ENCODE measurements at regions not wholly inside any gene's neighbourhood (a gene's known extent, or its start where the extent isn't known, plus 50 kb on each side); places are given as distances from the start of the nearest gene placed in this dataset.
A peak's percentile ranks its signal among the peaks of the same experiment; 100 is the strongest.

DNA sequence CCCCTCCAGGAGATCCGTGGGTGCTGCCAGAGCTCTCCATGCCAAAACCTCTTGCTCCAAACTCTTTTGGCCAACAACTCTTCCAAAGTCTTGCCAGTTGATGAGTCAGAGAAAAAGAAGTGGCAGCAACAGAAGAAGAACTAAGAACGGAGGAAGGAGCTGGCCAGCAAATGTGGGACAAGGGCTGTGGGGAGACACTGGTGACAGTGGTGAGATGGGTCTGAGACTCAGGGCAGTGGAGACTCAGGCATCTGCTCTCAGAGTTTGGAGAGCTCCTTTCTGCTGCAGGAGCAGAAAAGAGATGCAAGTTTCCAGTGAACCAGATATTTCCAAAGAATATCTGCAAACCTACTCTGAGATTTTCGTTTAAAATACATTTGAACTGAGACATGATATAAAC lies 92.3 kb upstream of the SEMA6A start:
- Histone ChIP-seq H3K27ac (ENCODE audit: control insufficient read depth, insufficient read depth) (no peak overlapping the region), H3K4me2 (ENCODE audit: control insufficient read depth, insufficient read depth) (no peak overlapping the region), H3K9me3 (replicated peaks; ENCODE audit: control insufficient read depth, insufficient read depth, low read length) (peaks cover 6% of the 10 kb centered on the region; the same call in 2 of the 3 replicates), H3K79me2 (ENCODE audit: control insufficient read depth, insufficient read depth, low read length) (no peaks in the 10 kb centered on the region), H3K4me3 (no peak overlapping the region), H3K27me3 (replicated peaks in 1 of 2; ENCODE audit: control insufficient read depth in 2 of 2, insufficient read depth in 2 of 2, low read length in 1 of 2) (no peaks in the 10 kb centered on the region), H2AFZ (ENCODE audit: control insufficient read depth, low read depth, low read length) (no peak overlapping the region), H3K4me1 (ENCODE audit: control insufficient read depth, insufficient read depth, low read length) (peaks cover 19% of the 10 kb centered on the region; the same call in 1 of the 2 replicates), H3K36me3 (ENCODE audit: control insufficient read depth in 2 of 2, insufficient read depth in 2 of 2, low read length in 1 of 2) (no peaks in the 10 kb centered on the region), H4K20me1 (ENCODE audit: control insufficient read depth, insufficient read depth) (no peaks in the 10 kb centered on the region), H3K9ac (ENCODE audit: control insufficient read depth, insufficient read depth, low read length) (no peak overlapping the region)
- TF ChIP-seq, protein P1, sequence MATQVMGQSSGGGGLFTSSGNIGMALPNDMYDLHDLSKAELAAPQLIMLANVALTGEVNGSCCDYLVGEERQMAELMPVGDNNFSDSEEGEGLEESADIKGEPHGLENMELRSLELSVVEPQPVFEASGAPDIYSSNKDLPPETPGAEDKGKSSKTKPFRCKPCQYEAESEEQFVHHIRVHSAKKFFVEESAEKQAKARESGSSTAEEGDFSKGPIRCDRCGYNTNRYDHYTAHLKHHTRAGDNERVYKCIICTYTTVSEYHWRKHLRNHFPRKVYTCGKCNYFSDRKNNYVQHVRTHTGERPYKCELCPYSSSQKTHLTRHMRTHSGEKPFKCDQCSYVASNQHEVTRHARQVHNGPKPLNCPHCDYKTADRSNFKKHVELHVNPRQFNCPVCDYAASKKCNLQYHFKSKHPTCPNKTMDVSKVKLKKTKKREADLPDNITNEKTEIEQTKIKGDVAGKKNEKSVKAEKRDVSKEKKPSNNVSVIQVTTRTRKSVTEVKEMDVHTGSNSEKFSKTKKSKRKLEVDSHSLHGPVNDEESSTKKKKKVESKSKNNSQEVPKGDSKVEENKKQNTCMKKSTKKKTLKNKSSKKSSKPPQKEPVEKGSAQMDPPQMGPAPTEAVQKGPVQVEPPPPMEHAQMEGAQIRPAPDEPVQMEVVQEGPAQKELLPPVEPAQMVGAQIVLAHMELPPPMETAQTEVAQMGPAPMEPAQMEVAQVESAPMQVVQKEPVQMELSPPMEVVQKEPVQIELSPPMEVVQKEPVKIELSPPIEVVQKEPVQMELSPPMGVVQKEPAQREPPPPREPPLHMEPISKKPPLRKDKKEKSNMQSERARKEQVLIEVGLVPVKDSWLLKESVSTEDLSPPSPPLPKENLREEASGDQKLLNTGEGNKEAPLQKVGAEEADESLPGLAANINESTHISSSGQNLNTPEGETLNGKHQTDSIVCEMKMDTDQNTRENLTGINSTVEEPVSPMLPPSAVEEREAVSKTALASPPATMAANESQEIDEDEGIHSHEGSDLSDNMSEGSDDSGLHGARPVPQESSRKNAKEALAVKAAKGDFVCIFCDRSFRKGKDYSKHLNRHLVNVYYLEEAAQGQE (IDR thresholded peaks at IDR 0.05; ENCODE audit: low read depth, low read length) = peak; percentile 38; the same call in 1 of the 2 replicates
- TF ChIP-seq MTA3 (IDR thresholded peaks at IDR 0.05; ENCODE audit: borderline replicate concordance, low read length) = no peak
- intact Hi-C loops (cut with micrococcal nuclease; ENCODE audit: unreplicated experiment) = no loop called here
- ChIA-PET POLR2A (interaction anchor here (0.8 to 1.5 kb wide), 4 partner anchors 10 to 98 kb away, joined by 3 read pairs; no protein-coding TSS in a partner anchor), CTCF (interaction anchor here (0.7 to 2.8 kb wide), 7 partner anchors 8 to 91 kb away, joined by 3 to 14 read pairs (median 4); partner anchors contain the start of gene SEMA6A), SMC1A (ENCODE audit: uncharacterized antibody, unreplicated experiment) (interaction anchor here (0.9 to 19.1 kb wide), 13 partner anchors 10 to 98 kb away, joined by 3 to 394 read pairs (median 7); partner anchors contain the start of gene SEMA6A), RAD21 (ENCODE audit: unreplicated experiment) (interaction anchor here (0.6 to 11.9 kb wide), 9 partner anchors 8 to 100 kb away, joined by 3 to 179 read pairs (median 16); partner anchors contain the start of gene SEMA6A)
- BruUV-seq (replicated peaks) = no TSS peak
- no peak for ATAC-seq
- in situ Hi-C loops (cut with MboI) = no loop called here
- 49% methylated on average over 3 of the region's 3 CpGs for WGBS (ENCODE audit: insufficient coverage, insufficient replicate concordance, low lambda C conversion rate, missing lambda C conversion rate)
- no peak for FAIRE-seq
- DNase-seq (ENCODE audit: low read depth, low spot score) = no peak

DNA sequence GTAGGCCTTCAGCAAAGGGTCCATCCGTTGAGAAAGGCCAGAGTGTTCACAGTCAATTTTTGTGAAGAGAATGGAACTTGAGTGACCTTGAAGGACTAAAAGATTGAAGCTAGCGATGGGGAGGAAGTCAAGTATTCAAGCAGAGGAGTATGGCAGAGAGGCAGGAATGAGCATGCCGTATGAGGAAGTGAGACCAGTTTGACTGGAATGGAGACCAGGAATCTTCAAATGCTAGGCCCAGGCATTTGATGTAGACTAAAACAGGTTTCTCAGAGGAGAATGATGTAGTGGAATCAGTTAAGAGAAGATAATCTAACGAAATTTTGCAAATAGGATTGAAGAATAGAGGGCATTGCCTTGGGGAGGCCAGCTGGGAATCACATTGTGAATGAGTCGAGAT lies 90.4 kb upstream of the SEMA6A start:
- POLR2A ChIA-PET = interaction anchor here (1.6 kb wide), 1 partner anchor 16 kb away, joined by 3 read pairs; no protein-coding TSS in a partner anchor
- in situ Hi-C loops (cut with MboI) = no loop called here
- peaks cover under 1% of the 10 kb centered on the region; the same call in 1 of the 2 replicates for H3K4me1 ChIP-seq (ENCODE audit: control insufficient read depth, insufficient read depth, low read length)
- TF ChIP-seq BRCA1 (IDR thresholded peaks at IDR 0.05; ENCODE audit: low read depth, low read length) = no peak
- TF ChIP-seq SP1 (IDR thresholded peaks at IDR 0.05; ENCODE audit: low read depth, low read length) = no peak
- TF ChIP-seq, protein P2, sequence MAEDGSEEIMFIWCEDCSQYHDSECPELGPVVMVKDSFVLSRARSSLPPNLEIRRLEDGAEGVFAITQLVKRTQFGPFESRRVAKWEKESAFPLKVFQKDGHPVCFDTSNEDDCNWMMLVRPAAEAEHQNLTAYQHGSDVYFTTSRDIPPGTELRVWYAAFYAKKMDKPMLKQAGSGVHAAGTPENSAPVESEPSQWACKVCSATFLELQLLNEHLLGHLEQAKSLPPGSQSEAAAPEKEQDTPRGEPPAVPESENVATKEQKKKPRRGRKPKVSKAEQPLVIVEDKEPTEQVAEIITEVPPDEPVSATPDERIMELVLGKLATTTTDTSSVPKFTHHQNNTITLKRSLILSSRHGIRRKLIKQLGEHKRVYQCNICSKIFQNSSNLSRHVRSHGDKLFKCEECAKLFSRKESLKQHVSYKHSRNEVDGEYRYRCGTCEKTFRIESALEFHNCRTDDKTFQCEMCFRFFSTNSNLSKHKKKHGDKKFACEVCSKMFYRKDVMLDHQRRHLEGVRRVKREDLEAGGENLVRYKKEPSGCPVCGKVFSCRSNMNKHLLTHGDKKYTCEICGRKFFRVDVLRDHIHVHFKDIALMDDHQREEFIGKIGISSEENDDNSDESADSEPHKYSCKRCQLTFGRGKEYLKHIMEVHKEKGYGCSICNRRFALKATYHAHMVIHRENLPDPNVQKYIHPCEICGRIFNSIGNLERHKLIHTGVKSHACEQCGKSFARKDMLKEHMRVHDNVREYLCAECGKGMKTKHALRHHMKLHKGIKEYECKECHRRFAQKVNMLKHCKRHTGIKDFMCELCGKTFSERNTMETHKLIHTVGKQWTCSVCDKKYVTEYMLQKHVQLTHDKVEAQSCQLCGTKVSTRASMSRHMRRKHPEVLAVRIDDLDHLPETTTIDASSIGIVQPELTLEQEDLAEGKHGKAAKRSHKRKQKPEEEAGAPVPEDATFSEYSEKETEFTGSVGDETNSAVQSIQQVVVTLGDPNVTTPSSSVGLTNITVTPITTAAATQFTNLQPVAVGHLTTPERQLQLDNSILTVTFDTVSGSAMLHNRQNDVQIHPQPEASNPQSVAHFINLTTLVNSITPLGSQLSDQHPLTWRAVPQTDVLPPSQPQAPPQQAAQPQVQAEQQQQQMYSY (CRISPR knock-in tag; IDR thresholded peaks at IDR 0.05) = no peak
- no peak for TF ChIP-seq NBN (IDR thresholded peaks at IDR 0.05)

More for the DNA sequence above, 90.4 kb upstream of the SEMA6A start:
- Histone ChIP-seq H3K27ac (ENCODE audit: control insufficient read depth, insufficient read depth) (no peak overlapping the region), H4K20me1 (ENCODE audit: control insufficient read depth, insufficient read depth) (no peaks in the 10 kb centered on the region), H3K36me3 (ENCODE audit: control insufficient read depth in 2 of 2, insufficient read depth in 2 of 2, low read length in 1 of 2) (no peaks in the 10 kb centered on the region), H3K4me3 (no peak overlapping the region), H3K9ac (ENCODE audit: control insufficient read depth, insufficient read depth, low read length) (no peak overlapping the region), H3K4me2 (ENCODE audit: control insufficient read depth, insufficient read depth) (no peak overlapping the region), H3K9me3 (replicated peaks; ENCODE audit: control insufficient read depth, insufficient read depth, low read length) (peaks cover 20% of the 10 kb centered on the region), H2AFZ (ENCODE audit: control insufficient read depth, low read depth, low read length) (no peak overlapping the region), H3K27me3 (replicated peaks in 1 of 2; ENCODE audit: control insufficient read depth in 2 of 2, insufficient read depth in 2 of 2, low read length in 1 of 2) (no peaks in the 10 kb centered on the region), H3K79me2 (ENCODE audit: control insufficient read depth, insufficient read depth, low read length) (no peaks in the 10 kb centered on the region)
- DNase-seq (ENCODE audit: low read depth, low spot score) (no peak), FAIRE-seq (no peak), ATAC-seq (no peak)
- SMC1A ChIA-PET (ENCODE audit: uncharacterized antibody, unreplicated experiment) = interaction anchor here (0.6 to 19.1 kb wide), 4 partner anchors 8 to 567 kb away, joined by 3 to 394 read pairs (median 198); no protein-coding TSS in a partner anchor
- CTCF ChIA-PET = no interaction called here
- intact Hi-C loops (cut with micrococcal nuclease; ENCODE audit: unreplicated experiment) = no loop called here
- 49% methylated on average over 5 of the region's 5 CpGs for WGBS (ENCODE audit: insufficient coverage, insufficient replicate concordance, low lambda C conversion rate, missing lambda C conversion rate)
- RAD21 ChIA-PET (ENCODE audit: unreplicated experiment) = interaction anchor here (10.2 kb wide), 1 partner anchor 13 kb away, joined by 164 read pairs; no protein-coding TSS in a partner anchor
- BruUV-seq (replicated peaks) = no TSS peak

All from GM12878 (cell line).